A673 (cell line): ENCODE measurements at regions not wholly inside any gene's neighbourhood (a gene's known extent, or its start where the extent isn't known, plus 50 kb on each side); places are given as distances from the start of the nearest gene placed in this dataset.

Source experiments
- CTCF ChIP-seq: fragments of 300-800, 200-600 bp; sonication (generic); conservative IDR thresholded peaks from 2 replicates; pipeline ENCODE4 v1.5.1; 2017; ENCODE audit warnings: low read depth, mild to moderate bottlenecking, antibody characterized with exemption, low read length, moderate library complexity, mixed read lengths
- EZH2 ChIP-seq: fragments of 200-600 bp; sonication (generic); IDR thresholded peaks from 2 replicates; pipeline ENCODE4 v1.6.1; 2017; ENCODE audit warnings: borderline replicate concordance, low read depth, mild to moderate bottlenecking, mixed read lengths, antibody characterized with exemption, low read length; ENCODE audit not compliant: poor library complexity, severe bottlenecking

- no peak for TF ChIP-seq CTCF
- no peak for TF ChIP-seq EZH2
These were observed 457.8 kb upstream of the FBXO33 start for GRCh38 chr14:39890026-39890425.
